ENCODE measurements at regions not wholly inside any gene's neighbourhood (a gene's known extent, or its start where the extent isn't known, plus 50 kb on each side); places are given as distances from the start of the nearest gene placed in this dataset.
A peak's percentile ranks its signal among the peaks of the same experiment; 100 is the strongest.

- no peak for DNase-seq (ENCODE audit: low read depth)
Observed at GRCh38 chrX:13149702-13150350, 105.4 kb upstream of the FAM9C start.

- no peak for DNase-seq (ENCODE audit: low read depth)
Observed at GRCh38 chrX:13147733-13148132, 103.3 kb upstream of the FAM9C start.

- no peak for DNase-seq (ENCODE audit: low read depth)
Observed at GRCh38 chrX:13147147-13147546, 102.7 kb upstream of the FAM9C start.

GRCh38 chrX:13144927-13145655, 100.7 kb upstream of the FAM9C start:
- DNase-seq (ENCODE audit: low read depth), result no peak

- no peak for DNase-seq (ENCODE audit: low read depth)
Observed at GRCh38 chrX:13142891-13143290, 98.5 kb upstream of the FAM9C start.

- no peak for DNase-seq (ENCODE audit: low read depth)
Observed at GRCh38 chrX:13140007-13140406, 95.6 kb upstream of the FAM9C start.

- DNase-seq (ENCODE audit: low read depth), result peak; percentile 84
Observed at GRCh38 chrX:13131396-13132137, 87.1 kb upstream of the FAM9C start.

- DNase-seq (ENCODE audit: low read depth), result no peak
Observed at GRCh38 chrX:13130816-13131215, 86.4 kb upstream of the FAM9C start.

GRCh38 chrX:13128104-13128503, 83.7 kb upstream of the FAM9C start:
- DNase-seq (ENCODE audit: low read depth), result no peak

- DNase-seq (ENCODE audit: low read depth), result no peak
Observed at GRCh38 chrX:13126775-13127174, 82.4 kb upstream of the FAM9C start.

GRCh38 chrX:13125188-13125587, 80.8 kb upstream of the FAM9C start:
- DNase-seq (ENCODE audit: low read depth), result no peak

GRCh38 chrX:13123857-13124345, 79.5 kb upstream of the FAM9C start:
- DNase-seq (ENCODE audit: low read depth), result no peak

GRCh38 chrX:13123247-13123856, 78.9 kb upstream of the FAM9C start:
- DNase-seq (ENCODE audit: low read depth), result no peak

GRCh38 chrX:13121020-13121555, 76.7 kb upstream of the FAM9C start:
- DNase-seq (ENCODE audit: low read depth), result no peak

GRCh38 chrX:13120017-13120416, 75.6 kb upstream of the FAM9C start:
- no peak for DNase-seq (ENCODE audit: low read depth)

GRCh38 chrX:13119386-13119785, 75.0 kb upstream of the FAM9C start:
- no peak for DNase-seq (ENCODE audit: low read depth)

- DNase-seq (ENCODE audit: low read depth), result no peak
Observed at GRCh38 chrX:13115146-13115855, 70.9 kb upstream of the FAM9C start.

GRCh38 chrX:13112499-13112898, 68.1 kb upstream of the FAM9C start:
- no peak for DNase-seq (ENCODE audit: low read depth)

- no peak for DNase-seq (ENCODE audit: low read depth)
Observed at GRCh38 chrX:13110433-13111324, 66.3 kb upstream of the FAM9C start.

GRCh38 chrX:13109817-13110216, 65.4 kb upstream of the FAM9C start:
- DNase-seq (ENCODE audit: low read depth), result no peak
